ENCODE measurements at regions not wholly inside any gene's neighbourhood (a gene's known extent, or its start where the extent isn't known, plus 50 kb on each side); places are given as distances from the start of the nearest gene placed in this dataset.
"Not testable (repeated sequence)": the region's sequence is repeated elsewhere in the genome, so short reads cannot be mapped to it uniquely, and the experiment has no call there.

DNA sequence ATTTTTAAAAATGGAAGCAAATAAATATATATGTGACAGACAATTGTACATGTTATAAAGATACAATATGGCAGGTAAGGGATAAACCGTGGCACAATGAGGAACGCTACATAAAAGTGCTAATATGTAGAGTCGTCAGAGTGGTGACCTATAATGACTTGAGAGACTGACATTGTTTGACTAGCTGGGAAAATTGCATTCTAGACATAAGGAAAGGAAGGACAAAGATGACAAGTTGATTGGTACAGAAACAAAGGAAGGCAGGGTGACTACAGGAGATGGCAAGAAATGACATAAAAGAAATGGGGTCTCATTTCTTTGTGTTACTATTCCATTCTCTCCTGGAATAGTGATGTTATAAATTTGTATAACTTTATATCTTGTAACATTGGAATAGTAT is 420.4 kb downstream of the DSC3 start:
- no peak for DNase-seq

DNA sequence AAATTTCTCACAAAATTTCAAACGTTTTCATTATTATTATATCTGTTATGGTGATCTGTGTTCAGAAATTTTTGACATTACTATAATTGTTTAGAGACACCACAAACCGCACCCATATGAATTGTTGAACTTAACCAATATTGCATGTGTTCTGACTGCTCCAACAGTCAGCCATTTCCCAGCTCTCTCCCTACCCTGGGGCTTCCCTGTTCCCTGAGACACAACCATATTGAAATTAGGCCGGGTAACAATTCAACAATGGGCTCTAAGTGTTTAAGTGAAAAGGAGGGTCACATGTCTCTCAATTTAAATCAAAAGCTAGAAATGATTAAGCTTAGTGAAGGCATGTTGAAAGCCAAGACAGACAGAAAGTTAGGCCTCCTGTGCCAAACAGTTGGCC is 424.0 kb downstream of the DSC3 start:
- DNase-seq, result peak; percentile 8

DNA sequence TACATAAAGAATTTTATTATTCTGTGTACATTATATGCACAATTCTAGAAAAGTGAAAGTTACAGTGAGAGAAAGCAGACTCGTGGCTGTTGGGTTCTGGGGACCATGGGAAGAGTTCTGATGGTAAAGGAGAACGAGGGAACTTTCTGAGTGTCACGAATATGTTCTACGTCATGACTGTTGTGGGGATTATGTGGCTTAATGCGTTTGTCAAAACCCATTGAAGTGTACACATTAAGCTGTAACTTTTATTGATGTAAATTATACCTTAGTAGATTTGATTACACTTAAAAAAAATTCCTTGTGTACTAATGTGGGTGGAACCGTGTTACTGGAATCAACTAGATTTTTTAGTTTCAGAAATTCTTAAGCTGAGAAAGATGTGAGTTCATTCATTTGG is 426.1 kb downstream of the DSC3 start:
- DNase-seq, result no peak

DNA sequence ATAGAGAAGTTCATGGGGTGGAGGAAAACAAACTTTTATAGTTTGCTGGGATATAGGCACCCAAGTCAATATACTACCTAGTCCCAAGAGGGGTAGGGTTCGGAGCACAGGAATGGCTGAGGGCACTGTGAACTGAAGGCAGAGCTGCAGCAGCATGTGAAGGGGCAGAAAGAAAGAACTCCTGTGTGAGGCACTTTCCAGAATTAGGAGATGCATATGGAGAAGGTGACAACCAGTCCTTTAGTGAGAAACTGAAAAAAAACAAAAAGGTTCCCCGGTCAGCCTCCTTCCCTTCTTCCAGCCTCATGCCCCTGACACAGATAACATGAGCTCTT is 429.1 kb downstream of the DSC3 start:
- DNase-seq, result no peak

DNA sequence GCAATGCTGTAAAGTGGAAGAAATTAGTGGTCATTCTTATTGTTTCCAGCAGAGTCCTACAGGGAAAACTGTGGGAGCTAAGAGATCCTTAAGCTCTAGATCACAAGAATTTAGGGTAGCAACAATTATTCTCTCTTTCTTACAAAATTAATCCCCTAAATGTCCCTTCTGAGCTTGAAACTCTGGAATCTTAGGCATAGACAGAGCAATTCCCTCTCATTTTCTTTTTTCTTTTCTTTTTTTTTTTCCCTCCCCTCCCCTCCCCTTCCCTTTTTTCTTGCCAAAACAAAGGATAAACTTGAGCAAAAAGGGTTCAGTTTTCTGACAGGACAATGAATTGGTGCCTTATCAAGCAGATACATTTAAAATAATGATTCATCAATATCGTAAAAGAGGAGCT is 441.0 kb downstream of the DSC3 start:
- no peak for DNase-seq

DNA sequence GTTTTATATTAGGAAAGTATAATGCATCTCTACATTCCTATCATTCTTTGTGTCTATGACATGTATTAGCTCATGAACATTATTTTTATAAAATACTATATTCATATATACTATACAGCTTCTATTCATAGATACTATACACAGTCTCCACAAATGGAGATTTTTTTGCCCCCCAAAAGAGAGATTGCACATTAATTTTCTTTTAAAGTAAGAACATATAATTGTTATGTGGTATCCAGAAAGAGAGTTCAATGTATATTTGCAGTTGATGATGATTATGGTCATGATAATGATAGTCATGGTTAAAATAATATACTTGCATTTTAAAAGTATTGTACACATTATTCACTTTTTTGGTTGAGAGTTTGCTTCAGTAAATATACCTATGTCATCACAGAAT is 445.3 kb downstream of the DSC3 start:
- no peak for DNase-seq

DNA sequence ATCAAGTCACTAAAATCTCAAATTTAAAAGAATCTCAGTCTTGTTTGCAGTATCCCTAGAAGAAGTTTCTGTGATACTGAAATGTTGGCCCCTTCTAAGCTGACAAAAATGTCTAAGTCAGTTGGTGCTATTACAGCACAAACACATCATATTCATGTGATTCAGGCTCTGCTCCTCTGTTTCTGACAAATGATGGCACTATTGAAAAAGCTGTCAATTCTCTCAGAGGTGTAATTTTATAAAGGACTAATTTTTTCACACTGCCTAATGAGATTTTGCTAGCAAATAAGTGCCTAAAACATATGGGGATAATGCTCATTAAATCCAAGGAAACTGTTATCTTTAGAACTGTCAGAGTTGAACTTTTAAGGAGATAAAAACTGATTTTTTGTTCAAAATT is 445.9 kb downstream of the DSC3 start:
- DNase-seq, result no peak

DNA sequence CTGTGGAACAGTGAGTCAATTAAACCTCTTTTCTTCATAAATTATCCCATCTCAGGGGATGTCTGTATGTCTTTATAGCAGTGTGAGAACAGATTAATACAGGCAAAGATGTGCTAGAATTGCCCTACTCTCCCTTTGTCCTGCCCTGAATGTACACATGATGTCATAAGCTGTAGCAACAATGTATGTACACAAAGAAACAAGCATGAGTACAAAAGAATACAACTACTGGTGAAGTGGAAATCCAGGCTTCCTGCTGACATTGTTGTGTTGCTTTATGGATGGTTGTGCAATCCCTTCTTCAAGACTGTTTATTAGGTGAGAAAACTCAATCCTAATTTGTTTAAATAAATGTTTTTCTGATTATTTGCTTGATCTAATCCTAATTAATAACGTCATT is 446.6 kb downstream of the DSC3 start:
- peak; percentile 53 for DNase-seq

DNA sequence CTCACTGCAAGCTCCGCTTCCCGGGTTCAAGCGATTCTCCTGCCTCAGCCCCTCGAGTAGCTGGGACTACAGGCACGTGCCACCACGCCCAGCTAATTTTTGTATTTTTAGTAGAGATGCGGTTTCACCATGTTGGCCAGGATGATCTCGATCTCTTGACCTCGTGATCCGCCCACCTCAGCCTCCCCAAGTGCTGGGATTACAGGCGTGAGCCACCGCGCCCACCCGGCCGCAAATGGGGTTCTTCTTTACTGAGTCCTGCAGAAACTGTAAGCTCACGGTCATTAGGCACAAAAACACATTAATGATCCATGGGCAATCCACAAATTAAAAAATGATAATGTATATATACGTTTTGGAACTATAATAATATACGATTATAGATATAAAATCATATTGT is 447.6 kb downstream of the DSC3 start:
- not testable (repeated sequence) for DNase-seq

DNA sequence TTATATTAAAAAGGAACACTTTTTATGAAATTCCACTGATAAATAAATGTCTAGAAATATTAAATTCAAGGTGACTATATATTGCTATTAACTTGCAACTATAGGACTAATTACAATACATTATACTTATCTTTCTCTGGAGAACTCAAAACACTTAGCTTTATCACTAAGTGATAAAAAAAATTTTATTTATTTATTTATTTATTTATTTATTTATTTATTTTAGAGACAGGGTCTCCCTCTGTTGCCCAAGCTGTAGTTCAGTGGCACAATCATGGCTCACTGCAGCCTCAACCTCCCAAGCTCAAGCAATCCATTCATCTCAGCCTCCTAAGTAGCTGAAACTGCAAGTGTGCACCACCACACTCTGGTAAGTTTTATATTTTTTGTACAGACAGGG is 451.1 kb downstream of the DSC3 start:
- no peak for DNase-seq

DNA sequence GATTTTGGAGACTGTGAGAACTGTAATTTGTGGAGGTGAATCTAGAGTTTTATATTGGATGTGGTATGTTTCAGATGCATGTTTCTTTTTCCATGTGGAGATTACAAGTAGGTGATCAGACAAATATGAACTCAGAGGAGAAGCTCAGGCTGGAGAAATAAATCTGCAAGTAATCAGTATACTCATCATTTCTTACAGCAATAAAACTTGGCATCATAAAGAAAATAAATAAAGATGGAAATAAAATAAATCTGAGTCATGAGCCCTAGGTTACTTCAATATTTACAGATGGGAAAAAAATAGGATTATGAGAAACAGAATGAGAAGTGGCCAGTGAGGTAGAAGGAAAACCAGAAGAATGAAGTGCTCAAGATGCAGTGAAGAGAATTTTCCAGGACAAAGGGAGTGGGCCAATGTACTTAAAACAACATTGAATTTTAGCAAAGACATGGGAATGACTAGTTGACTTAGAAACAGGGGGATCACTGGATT is 453.8 kb downstream of the DSC3 start:
- no peak for DNase-seq

DNA sequence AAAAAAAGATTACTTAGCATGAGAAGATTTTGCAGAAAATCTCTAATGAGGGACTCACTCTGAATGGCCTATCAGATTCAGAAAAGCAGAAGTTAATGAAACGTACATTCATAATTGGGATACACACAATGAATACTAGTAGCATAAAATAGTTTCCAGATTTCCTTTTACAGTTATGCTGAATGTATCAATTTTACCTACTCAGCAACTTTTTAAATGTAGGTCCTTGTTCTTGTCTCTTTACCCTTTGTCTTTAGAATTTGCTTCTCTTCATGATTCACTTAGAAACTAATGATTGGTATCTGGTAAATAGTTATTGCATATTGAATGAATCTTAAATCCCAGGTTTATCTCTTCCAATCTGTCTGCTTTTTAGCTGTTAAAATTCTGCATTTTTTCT is 458.8 kb downstream of the DSC3 start:
- peak; percentile 16 for DNase-seq

DNA sequence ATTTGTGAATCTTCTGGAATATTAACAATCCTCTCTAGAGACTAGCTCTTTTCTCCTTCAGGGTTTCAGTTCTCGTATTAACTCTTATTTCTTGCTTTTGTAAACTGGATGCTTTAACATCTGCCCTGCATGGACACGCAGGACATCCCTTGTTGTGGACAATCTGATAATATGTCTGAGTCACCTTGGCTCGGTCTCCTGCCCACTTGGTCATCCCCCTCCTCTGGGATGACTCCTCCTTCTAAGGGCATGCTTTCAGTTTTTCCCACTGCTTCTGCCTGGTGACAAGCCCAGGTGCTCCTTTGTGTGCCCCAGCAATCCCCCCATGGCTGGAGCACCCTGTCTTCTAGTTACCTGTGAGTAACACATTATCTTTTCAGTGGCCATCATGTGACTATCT is 460.5 kb downstream of the DSC3 start:
- DNase-seq, result no peak

DNA sequence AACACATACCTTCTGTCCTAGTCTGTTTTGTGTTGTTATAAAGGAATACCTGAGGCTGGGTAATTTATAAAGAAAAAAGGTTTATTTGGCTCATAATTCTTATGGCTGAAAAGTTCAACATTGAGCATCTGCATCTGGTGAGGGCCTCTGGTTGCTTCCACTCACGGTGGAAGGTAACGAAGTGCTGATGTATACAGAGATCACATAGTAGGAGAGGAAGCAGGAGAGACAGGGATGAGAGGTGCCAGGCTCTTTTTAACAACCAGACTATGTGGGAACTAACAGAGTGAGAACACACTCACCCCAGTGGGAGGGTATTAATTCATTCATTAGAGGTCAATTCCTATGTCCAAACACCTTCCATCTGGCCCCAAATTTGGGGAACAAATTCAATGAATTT is 463.8 kb downstream of the DSC3 start:
- DNase-seq, result no peak

DNA sequence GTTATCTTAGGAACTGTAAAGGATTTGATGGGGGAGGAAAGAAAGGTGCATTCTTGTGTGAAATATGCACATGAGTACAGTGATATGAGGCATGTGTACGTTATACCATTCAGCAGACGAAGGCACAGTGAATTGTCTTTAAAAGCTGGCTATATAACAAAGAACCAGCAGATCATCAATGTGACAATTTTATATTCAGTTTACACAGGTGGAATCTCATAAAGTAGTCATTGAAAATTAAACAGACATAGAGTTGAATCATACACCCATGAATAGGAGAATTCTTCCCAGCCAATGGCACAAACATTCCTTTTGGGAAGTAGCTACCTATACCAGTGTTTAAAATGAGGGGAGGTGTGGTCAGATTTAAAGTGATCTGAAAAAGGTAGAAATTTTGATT is 470.3 kb downstream of the DSC3 start:
- DNase-seq, result no peak

DNA sequence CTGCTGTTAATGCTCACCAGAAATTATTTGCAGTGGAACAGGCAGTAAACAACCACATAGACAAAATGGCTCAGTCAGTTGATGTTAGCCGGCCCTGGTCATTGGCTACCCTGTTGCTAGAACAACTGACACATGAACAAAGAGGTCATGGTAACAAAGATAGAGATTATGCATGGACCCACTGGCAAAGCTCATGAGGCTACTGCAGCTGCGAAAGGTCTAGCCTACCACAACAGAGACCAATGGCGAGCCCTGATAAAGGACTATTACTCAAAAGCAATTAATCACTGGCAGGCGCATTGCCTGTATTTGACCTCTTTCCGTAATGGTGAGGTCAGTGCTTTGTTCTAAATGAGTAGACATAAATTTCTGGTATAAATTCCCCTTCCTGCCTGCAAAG is 474.2 kb downstream of the DSC3 start:
- DNase-seq, result no peak

DNA sequence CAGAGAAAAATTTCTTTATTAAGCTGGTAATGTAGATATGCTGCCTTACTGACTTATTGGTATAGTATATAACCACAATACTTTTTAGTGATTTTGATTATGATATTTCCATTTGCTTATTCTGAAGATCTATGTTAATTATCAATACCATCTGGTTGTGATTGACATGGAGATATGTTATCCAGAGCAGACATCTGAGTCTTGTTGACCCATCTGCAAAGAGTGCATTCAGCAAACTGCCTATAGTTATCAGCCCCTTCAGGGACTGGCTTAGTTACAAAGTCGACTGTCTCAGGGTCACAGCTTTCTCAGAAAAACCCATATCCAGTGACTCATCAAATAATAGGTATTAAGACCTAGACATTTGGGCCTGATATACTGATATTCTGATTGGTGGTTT is 475.7 kb downstream of the DSC3 start:
- peak; percentile 11 for DNase-seq

DNA sequence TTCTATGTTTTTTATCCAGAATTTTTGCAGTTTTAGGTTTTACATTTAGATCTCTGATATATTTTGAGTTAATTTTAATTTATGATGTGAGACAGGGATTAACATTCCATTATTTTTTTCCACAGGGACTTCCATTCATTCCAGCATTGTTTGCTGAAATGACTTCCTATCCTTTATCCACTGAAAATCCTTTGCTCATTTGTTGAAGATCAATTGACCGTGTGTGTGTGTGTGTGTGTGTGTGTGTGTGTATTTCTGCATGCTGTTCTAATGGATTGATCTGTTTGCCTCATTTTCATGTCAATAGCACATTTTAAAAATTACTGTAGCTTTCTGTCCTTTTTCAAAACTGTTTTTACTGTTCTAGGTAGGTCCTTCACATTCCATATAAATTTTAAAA is 480.3 kb downstream of the DSC3 start:
- no peak for DNase-seq

DNA sequence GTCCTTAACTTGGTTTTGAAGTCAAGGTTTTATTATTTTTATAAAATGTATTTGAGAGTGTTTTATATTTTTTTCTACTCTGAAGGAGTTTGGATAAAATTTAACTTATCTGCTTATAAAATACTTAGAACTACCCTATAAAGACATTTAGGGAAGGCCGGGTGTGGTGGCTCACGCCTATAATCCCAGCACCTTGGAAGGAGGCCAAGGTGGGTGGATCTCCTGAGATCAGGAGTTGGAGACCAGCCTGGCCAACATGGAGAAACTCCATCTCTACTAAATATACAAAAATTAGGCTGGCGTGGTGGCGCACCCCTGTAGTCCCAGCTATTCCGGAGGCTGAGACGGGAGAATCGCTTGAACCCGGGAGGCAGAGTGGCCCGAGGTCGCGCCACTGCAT is 486.4 kb downstream of the DSC3 start:
- no peak for DNase-seq

DNA sequence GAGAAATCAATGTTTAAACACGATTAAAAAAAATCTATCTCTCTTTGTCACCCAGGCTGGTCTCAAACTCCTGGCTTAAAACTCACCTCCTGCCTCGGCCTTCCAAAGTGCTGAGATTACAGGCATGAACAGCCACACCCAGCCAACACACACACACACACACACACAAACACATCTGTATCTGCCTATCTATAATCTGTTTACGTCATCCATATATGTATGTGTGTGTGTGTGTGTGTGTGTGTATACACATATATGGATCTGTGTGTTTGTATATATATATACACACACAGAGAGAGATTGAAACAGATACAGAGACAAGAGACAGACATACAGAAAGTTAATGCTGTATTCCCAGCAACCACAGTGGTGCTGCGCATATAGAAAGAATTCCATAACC is 497.1 kb downstream of the DSC3 start:
- DNase-seq, result no peak

DNA sequence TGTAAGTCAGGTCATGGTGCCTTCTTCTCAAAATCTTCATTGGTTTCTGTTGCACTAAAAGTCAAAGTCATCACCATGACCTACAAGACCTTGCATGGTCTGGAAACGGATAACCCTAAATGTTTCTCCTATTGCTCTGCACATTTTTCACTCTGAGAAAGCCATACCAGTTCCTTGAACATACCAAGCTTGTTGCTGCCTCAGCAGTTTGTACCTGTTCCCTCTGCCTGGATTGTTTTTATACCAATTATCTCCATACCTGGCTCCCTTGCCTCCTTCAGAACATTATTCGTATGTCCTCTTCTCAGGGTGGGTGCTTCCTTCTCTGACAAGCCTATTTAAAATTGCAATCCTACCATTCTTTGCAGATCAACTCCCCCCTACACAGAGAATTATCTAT is 498.4 kb downstream of the DSC3 start:
- no peak for DNase-seq

DNA sequence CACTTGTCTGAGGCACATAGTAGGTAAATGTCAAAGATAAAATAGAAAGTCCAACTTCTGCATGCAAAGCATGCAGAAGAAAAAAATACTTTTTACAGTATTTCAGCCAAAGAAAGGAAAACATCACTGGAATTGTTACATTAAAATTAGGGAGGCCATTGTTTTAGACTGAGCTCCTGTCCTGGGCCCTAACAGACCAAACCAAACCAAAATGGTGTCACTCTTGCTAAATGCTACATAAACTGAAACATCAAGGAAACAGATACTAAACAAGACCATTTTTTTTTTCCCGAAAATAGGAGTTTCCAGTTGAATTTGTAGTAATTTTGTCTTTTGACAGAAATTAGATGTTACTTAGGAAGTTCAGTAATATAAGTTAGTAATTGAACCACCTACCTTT is 508.8 kb downstream of the DSC3 start:
- DNase-seq, result no peak

DNA sequence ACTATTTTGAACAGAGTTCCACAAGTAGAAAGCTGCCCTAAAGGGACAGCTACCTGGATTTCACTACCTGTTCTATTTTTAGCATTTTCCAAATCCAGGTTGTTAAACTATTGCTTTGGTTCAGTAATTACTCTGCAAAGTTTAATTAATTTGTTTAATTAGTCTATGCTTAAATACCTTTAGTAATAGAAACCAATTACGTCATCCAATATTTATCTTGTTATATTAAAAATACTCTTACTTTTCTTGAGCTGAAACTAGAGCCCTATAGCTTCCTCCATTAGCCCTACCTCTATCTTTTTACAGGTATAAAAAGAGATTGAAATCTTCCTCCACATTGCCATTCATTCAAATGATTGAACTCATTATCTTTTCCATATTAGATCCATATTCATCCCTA is 514.6 kb downstream of the DSC3 start:
- no peak for DNase-seq

DNA sequence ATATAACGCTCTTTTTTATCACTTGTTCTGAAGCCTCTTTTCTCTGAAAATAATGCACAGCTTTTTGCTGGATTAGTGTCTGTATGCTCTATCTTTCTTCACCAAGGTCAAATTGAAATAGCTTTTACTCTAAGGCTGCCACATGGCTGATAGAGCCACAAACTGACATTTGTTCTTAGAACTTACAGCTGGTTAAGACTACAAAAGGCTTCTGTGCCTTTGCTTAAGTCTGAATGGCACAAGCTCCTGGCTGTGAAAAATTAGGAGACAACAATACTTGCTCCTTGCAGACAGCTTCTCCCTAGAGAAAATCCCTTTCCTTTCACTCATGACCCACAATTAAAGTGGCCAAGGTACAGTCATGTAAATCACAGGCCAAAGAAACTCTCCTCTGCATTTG is 515.3 kb downstream of the DSC3 start:
- DNase-seq, result peak; percentile 11

DNA sequence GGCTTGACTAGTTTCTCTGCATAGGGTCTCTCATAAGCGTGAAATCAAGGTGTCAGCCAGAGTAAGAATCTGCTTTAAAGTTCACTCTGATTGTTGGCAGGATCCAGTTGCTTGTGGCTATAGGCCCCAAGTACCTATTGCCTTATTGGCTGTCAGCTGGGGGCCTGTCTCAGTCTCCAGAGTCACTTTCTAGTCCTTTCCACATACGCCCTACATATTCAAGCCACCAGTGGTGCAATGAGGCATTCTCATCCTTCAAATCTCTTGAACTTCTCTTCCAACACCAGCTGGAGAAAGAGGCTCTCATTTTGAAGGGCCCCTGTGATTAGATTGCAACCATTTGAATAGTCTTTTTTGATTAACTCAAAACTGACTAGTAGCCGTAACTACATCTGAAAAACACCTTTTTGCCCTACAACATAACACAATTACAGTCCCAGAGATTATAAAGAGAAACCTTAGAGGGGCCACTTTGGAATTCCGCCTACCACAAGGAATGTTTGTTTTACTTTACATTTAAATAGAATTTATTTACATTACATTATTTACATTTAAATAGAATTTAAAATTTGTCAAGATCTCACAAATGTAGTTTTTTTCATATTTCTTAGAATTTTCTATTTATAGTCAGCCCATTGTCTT is 520.1 kb downstream of the DSC3 start:
- no peak for DNase-seq

DNA sequence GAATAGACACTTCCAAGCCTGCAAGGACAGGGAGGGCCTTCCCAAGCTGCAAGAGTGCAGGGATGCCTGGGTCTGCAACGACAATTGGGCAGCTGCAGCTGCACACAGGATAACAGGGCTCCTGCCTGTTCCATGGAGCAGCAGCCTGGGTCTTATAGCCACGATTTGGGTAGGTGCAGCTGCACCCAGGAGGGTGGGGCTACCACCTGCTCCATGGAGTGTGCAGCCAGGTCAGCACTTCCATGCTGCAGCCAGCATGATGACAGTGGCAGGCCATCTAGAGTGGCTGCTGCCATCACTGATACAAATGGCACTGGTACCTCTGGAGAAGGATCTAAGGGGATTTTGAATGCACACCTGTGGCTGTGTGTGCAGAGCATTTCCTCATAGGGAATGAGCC is 528.5 kb downstream of the DSC3 start:
- no peak for DNase-seq

Measured in OCI-M1 (cell line).